GM23248 (cell line): ENCODE measurements at regions not wholly inside any gene's neighbourhood (a gene's known extent, or its start where the extent isn't known, plus 50 kb on each side); places are given as distances from the start of the nearest gene placed in this dataset.

ENCODE experiments used
- DNase-seq: peaks from one replicate; pipeline ENCODE4 v3.0.0-alpha.2; 2015
- H2AFZ ChIP-seq: fragments of 200-600 bp; sonication (generic); 2 replicates; pipeline ENCODE4 v1.6.1; 2016; ENCODE audit warnings: antibody characterized with exemption
- H3F3A ChIP-seq: fragments of 200-600 bp; sonication (generic); 2 replicates; pipeline ENCODE4 v1.6.1; 2016; ENCODE audit warnings: mild to moderate bottlenecking, antibody characterized with exemption, mixed run types; ENCODE audit not compliant: insufficient read depth
- H3K27ac ChIP-seq: fragments of 200-600 bp; sonication (generic); 2 replicates; pipeline ENCODE4 v1.5.1; 2016; ENCODE audit warnings: mild to moderate bottlenecking
- H3K27me3 ChIP-seq: fragments of 200-600 bp; sonication (generic); replicated peaks from 2 replicates; pipeline ENCODE4 v1.6.1; 2016; ENCODE audit warnings: mild to moderate bottlenecking; ENCODE audit not compliant: insufficient read depth
- H3K36me3 ChIP-seq: fragments of 200-600 bp; sonication (generic); 2 replicates; pipeline ENCODE4 v1.6.1; 2016; ENCODE audit warnings: low read depth, mild to moderate bottlenecking
- H3K4me1 ChIP-seq: fragments of 200-600 bp; sonication (generic); 2 replicates; pipeline ENCODE4 v1.6.1; 2016; ENCODE audit warnings: mild to moderate bottlenecking; ENCODE audit not compliant: insufficient read depth
- H3K4me2 ChIP-seq: fragments of 200-600 bp; sonication (generic); one replicate; pipeline ENCODE4 v1.6.1; 2016; ENCODE audit warnings: mild to moderate bottlenecking; ENCODE audit not compliant: unreplicated experiment
- H3K4me3 ChIP-seq: fragments of 200-600 bp; sonication (generic); 2 replicates; pipeline ENCODE4 v1.5.1; 2016; ENCODE audit warnings: mild to moderate bottlenecking
- H3K79me2 ChIP-seq: fragments of 200-600 bp; sonication (generic); 2 replicates; pipeline ENCODE4 v1.6.1; 2016; ENCODE audit warnings: mild to moderate bottlenecking; ENCODE audit not compliant: insufficient read depth
- H3K9ac ChIP-seq: fragments of 200-600 bp; sonication (generic); 2 replicates; pipeline ENCODE4 v1.6.1; 2016; ENCODE audit warnings: mild to moderate bottlenecking
- H3K9me2 ChIP-seq: fragments of 200-600 bp; sonication (generic); 2 replicates; pipeline ENCODE4 v1.6.1; 2016; ENCODE audit warnings: mixed run types, mild to moderate bottlenecking, moderate library complexity; ENCODE audit not compliant: insufficient read depth
- H3K9me3 ChIP-seq: fragments of 200-600 bp; sonication (generic); one replicate; pipeline ENCODE4 v1.6.1; 2017; ENCODE audit warnings: low read depth
- H4K20me1 ChIP-seq: fragments of 200-600 bp; sonication (generic); 2 replicates; pipeline ENCODE4 v1.6.0; 2016; ENCODE audit not compliant: insufficient read depth
- EZH2 ChIP-seq: fragments of 200-600 bp; sonication (generic); IDR thresholded peaks from 2 replicates; pipeline ENCODE4 v1.6.1; 2018; ENCODE audit warnings: antibody characterized with exemption, mild to moderate bottlenecking; ENCODE audit not compliant: insufficient read depth, poor library complexity, severe bottlenecking
- EZH2phosphoT487 ChIP-seq: fragments of 200-600 bp; sonication (generic); IDR thresholded peaks from 2 replicates; pipeline ENCODE4 v1.6.1; 2018; ENCODE audit warnings: antibody characterized with exemption, moderate library complexity, mild to moderate bottlenecking, low read depth; ENCODE audit not compliant: insufficient read depth
- WGBS, 2 experiments: methylation state at CpG; one replicate each; pipeline ENCODE4 v1.1.6; 2015 to 2017; ENCODE audit warnings: low lambda C conversion rate in 2 of 2, low coverage in 1 of 2; ENCODE audit errors: missing lambda C conversion rate in 2 of 2; 5-methylcytosine and 5-hydroxymethylcytosine counted together
- in situ Hi-C: fragments of 300-500 bp; cut with MboI; formaldehyde crosslinking; loops from 2 replicates; pipeline ENCODE4 v1.15.0; 2020

- in situ Hi-C loops = no loop called here
- H3K27ac ChIP-seq = no peak overlapping the region
- H3K4me1 ChIP-seq = peaks cover 15% of the 10 kb centered on the region
- no peaks in the 10 kb centered on the region for H3K79me2 ChIP-seq
- no peaks in the 10 kb centered on the region for H4K20me1 ChIP-seq
- 23 to 27% methylated on average over 3 of the region's 3 CpGs for WGBS, 2 experiments
- no peaks in the 10 kb centered on the region for H3K36me3 ChIP-seq
- H3K4me3 ChIP-seq = no peak overlapping the region
- H3K27me3 ChIP-seq = no peaks in the 10 kb centered on the region; the same call in 1 of the 2 replicates
- no peaks in the 10 kb centered on the region for H3K9me2 ChIP-seq
- no peak for DNase-seq
- H3K9ac ChIP-seq = no peak overlapping the region
- no peak overlapping the region for H2AFZ ChIP-seq
- no peak overlapping the region for H3K4me2 ChIP-seq
- no peak for TF ChIP-seq EZH2phosphoT487
- TF ChIP-seq EZH2 = no peak
- peaks cover 5% of the 10 kb centered on the region; the same call in 1 of the 2 replicates for H3F3A ChIP-seq
- H3K9me3 ChIP-seq = no peaks in the 10 kb centered on the region
Observed at GRCh38 chr9:18075253-18075952, 398.6 kb upstream of the ADAMTSL1 start.

- no peak overlapping the region for H3K4me2 ChIP-seq
- no peaks in the 10 kb centered on the region for H3K9me3 ChIP-seq
- H4K20me1 ChIP-seq = no peaks in the 10 kb centered on the region
- no peaks in the 10 kb centered on the region for H3K79me2 ChIP-seq
- no peaks in the 10 kb centered on the region for H3K4me1 ChIP-seq
- H2AFZ ChIP-seq = no peak overlapping the region
- in situ Hi-C loops = no loop called here
- no peaks in the 10 kb centered on the region for H3K36me3 ChIP-seq
- TF ChIP-seq EZH2phosphoT487 (no peak), EZH2 (no peak)
- 65 to 74% methylated on average over 8 of the region's 8 CpGs for WGBS, 2 experiments
- H3K4me3 ChIP-seq = no peak overlapping the region
- H3K9ac ChIP-seq = no peak overlapping the region
- peaks cover 6% of the 10 kb centered on the region; the same call in 1 of the 2 replicates for H3K27me3 ChIP-seq
- no peak overlapping the region for H3K27ac ChIP-seq
- no peaks in the 10 kb centered on the region for H3K9me2 ChIP-seq
- no peak for DNase-seq
- no peaks in the 10 kb centered on the region for H3F3A ChIP-seq
Observed at GRCh38 chr9:18077941-18078678, 395.8 kb upstream of the ADAMTSL1 start.

GRCh38 chr9:18092138-18092537 is 381.8 kb upstream of the ADAMTSL1 start:
- H4K20me1 ChIP-seq = no peaks in the 10 kb centered on the region
- DNase-seq = no peak
- H2AFZ ChIP-seq = no peak overlapping the region
- H3K9me3 ChIP-seq = no peaks in the 10 kb centered on the region
- H3K27me3 ChIP-seq = no peaks in the 10 kb centered on the region
- no peak overlapping the region for H3K9ac ChIP-seq
- H3F3A ChIP-seq = no peaks in the 10 kb centered on the region
- no peaks in the 10 kb centered on the region for H3K79me2 ChIP-seq
- in situ Hi-C loops = no loop called here
- H3K4me2 ChIP-seq = no peak overlapping the region
- H3K9me2 ChIP-seq = no peaks in the 10 kb centered on the region
- H3K27ac ChIP-seq = no peak overlapping the region
- H3K4me1 ChIP-seq = no peaks in the 10 kb centered on the region
- 65 to 75% methylated on average over 4 of the region's 4 CpGs for WGBS, 2 experiments
- no peak overlapping the region for H3K4me3 ChIP-seq
- H3K36me3 ChIP-seq = no peaks in the 10 kb centered on the region
- TF ChIP-seq EZH2 = no peak
- no peak for TF ChIP-seq EZH2phosphoT487

GRCh38 chr9:18106006-18106560 is 367.9 kb upstream of the ADAMTSL1 start:
- H4K20me1 ChIP-seq = no peaks in the 10 kb centered on the region
- no peaks in the 10 kb centered on the region for H3K36me3 ChIP-seq
- H3K27me3 ChIP-seq = peaks cover 4% of the 10 kb centered on the region; the same call in 1 of the 2 replicates
- H3F3A ChIP-seq = no peaks in the 10 kb centered on the region
- no peak overlapping the region for H3K4me3 ChIP-seq
- H3K9ac ChIP-seq = no peak overlapping the region
- WGBS, 2 experiments = 37% methylated on average over 4 of the region's 4 CpGs
- H3K79me2 ChIP-seq = no peaks in the 10 kb centered on the region
- DNase-seq = no peak
- in situ Hi-C loops = loop anchor here (10.0 kb wide), 1 partner anchor 61 kb away; no protein-coding TSS in a partner anchor
- H3K9me2 ChIP-seq = no peaks in the 10 kb centered on the region
- no peak overlapping the region for H2AFZ ChIP-seq
- H3K27ac ChIP-seq = no peak overlapping the region
- no peak overlapping the region for H3K4me2 ChIP-seq
- TF ChIP-seq EZH2phosphoT487 (no peak), EZH2 (no peak)
- no peaks in the 10 kb centered on the region for H3K4me1 ChIP-seq
- no peaks in the 10 kb centered on the region for H3K9me3 ChIP-seq
